ENCODE measurements at regions not wholly inside any gene's neighbourhood (a gene's known extent, or its start where the extent isn't known, plus 50 kb on each side); places are given as distances from the start of the nearest gene placed in this dataset.

GRCh38 chr15:87634361-87634760, 622.2 kb downstream of the NTRK3 start:
- TF ChIP-seq POLR2A (IDR thresholded peaks at IDR 0.05; ENCODE audit: low read length) (no peak), GATA1 (IDR thresholded peaks at IDR 0.05; ENCODE audit: low read depth, low read length) (no peak)
